Activated T-helper 2 cell treated with anti-CD3 and anti-CD28 coated beads, Interferon-gamma antibody, Interleukin-2, Interleukin-4, amounts not matched to agents 10 μg/mL and 5 μg/mL and 100 μg/mL, durations not matched to agents 14 hours and 24 hours and 36 hours (primary cell): ENCODE measurements at regions not wholly inside any gene's neighbourhood (a gene's known extent, or its start where the extent isn't known, plus 50 kb on each side); places are given as distances from the start of the nearest gene placed in this dataset.
A peak's percentile ranks its signal among the peaks of the same experiment; 100 is the strongest.
"Not testable (repeated sequence)": the region's sequence is repeated elsewhere in the genome, so short reads cannot be mapped to it uniquely, and the experiment has no call there.

Source experiments
- DNase-seq: peaks from one replicate; pipeline ENCODE4 v3.0.0; 2021; ENCODE audit warnings: low spot score
- H3K27ac Mint-ChIP-seq: one replicate; pipeline ENCODE4 v1.8.0; 2021; ENCODE audit warnings: mixed read lengths
- H3K27me3 Mint-ChIP-seq: one replicate; pipeline ENCODE4 v1.8.0; 2021; ENCODE audit warnings: low read depth, mixed read lengths
- H3K36me3 Mint-ChIP-seq: one replicate; pipeline ENCODE4 v1.8.0; 2021; ENCODE audit warnings: low read depth, mixed read lengths
- H3K4me1 Mint-ChIP-seq: one replicate; pipeline ENCODE4 v1.8.0; 2021; ENCODE audit warnings: low read depth, mixed read lengths
- H3K4me3 Mint-ChIP-seq: one replicate; pipeline ENCODE4 v1.8.0; 2021; ENCODE audit warnings: low read depth, mild to moderate bottlenecking, moderate library complexity, mixed read lengths
- H3K9me3 Mint-ChIP-seq: one replicate; pipeline ENCODE4 v1.8.0; 2021; ENCODE audit warnings: mixed read lengths
- intact Hi-C: fragments of 100-400 bp; cut with micrococcal nuclease; formaldehyde crosslinking; loops from one replicate; pipeline ENCODE4 v1.15.1; 2023

DNA sequence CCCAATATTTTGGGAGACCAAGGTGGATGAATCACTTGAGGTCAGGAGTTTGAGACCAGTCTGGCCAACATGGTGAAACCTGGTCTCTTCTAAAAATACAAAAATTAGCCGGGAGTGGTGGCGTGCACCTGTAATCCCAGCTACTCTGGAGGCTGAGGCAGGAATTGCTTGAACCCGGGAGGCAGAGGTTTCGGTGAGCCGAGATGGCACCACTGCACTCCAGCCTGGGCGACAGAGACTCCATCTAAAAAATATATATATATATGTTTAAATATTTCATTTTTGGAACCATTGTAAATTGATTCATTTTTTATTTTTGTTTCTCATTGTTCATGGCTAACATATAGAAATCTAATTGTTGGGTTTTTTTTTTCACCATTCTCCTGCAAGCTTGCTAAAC is 146.9 kb downstream of the BRD1 start:
- H3K4me1 Mint-ChIP-seq, H3K9me3 Mint-ChIP-seq, H3K27ac Mint-ChIP-seq, intact Hi-C loops, H3K36me3 Mint-ChIP-seq, H3K4me3 Mint-ChIP-seq, DNase-seq: not testable (repeated sequence)
- H3K27me3 Mint-ChIP-seq = peaks cover 26% of the 10 kb centered on the region

DNA sequence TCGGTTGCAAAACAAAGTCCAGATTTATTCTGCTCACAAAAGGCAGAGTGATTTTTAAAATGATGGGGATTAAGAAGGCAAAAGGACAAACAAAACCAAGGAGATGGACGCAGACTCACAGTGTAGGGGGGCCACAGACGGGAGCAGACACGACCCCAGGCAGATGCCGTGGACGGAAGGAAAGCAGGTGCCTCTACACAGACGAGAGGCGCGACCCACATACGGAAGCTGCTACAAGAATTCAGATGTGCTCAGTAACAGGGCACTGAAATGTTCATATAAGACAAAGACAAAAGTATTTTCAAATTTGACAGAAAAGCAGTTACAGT is 148.9 kb downstream of the BRD1 start:
- no peak overlapping the region for H3K27ac Mint-ChIP-seq
- H3K4me1 Mint-ChIP-seq = no peaks in the 10 kb centered on the region
- H3K4me3 Mint-ChIP-seq = no peak overlapping the region
- intact Hi-C loops = no loop called here
- no peaks in the 10 kb centered on the region for H3K36me3 Mint-ChIP-seq
- peaks cover 24% of the 10 kb centered on the region for H3K27me3 Mint-ChIP-seq
- no peaks in the 10 kb centered on the region for H3K9me3 Mint-ChIP-seq
- no peak for DNase-seq

DNA sequence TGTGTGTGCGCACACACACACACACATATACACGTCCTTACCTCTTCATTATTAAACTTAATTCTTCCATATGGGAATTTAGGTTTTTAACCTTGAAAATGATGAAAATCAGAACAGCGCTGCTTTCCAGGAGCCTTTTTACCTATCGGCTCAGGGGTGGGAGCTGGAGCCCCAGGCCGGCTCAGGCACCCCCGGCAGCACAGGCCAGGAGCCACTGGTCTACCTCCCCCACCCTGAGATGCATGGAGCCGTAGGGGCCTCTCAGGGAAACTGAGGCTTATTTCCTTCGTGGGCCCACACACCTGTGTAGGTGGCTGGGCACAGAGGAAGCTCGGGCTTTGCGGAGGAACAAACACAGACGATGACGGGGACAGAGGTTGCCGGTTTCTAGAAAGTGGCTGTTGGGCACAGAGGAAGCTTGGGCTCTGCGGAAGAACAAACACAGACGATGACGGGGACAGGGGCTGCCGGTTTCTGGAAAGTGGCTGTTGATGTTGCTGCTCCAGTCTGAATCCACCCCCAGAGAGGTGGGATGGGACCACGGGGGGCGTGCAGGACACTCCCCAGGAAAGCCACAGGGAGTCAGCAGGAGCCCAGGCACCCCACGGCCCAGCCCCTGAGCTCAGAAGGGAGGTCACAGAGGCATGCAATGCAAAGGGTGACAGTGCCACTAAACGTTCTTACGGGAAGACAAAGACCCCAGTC is 149.4 kb downstream of the BRD1 start:
- H3K4me3 Mint-ChIP-seq = no peak overlapping the region
- no peaks in the 10 kb centered on the region for H3K36me3 Mint-ChIP-seq
- DNase-seq = no peak
- no peaks in the 10 kb centered on the region for H3K4me1 Mint-ChIP-seq
- H3K27ac Mint-ChIP-seq = no peak overlapping the region
- peaks cover 24% of the 10 kb centered on the region for H3K27me3 Mint-ChIP-seq
- no peaks in the 10 kb centered on the region for H3K9me3 Mint-ChIP-seq
- intact Hi-C loops = no loop called here

DNA sequence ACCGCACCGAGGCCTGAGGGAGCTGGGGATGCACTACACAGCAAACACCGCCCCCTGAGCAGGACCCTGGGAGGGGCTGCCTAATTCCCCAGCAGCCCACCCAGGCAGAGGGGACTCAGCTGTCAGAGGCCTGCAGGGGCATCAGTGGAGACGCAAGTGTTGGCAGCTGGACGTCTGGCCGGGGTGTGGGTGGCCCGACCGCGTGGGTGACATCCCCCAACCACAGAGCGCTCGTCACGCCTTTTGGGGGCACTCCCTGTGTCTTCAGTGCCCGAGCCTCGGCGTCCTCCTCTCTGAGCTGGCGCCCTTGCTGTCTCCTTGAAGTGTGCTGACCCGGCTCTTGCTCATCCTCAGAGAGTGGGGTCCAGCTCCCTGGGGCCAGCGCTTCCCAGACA is 150.2 kb downstream of the BRD1 start:
- Mint-ChIP-seq H3K4me1 (no peaks in the 10 kb centered on the region), H3K27me3 (peaks cover 24% of the 10 kb centered on the region), H3K36me3 (no peaks in the 10 kb centered on the region), H3K27ac (no peak overlapping the region), H3K4me3 (no peak overlapping the region), H3K9me3 (no peaks in the 10 kb centered on the region)
- intact Hi-C loops = no loop called here
- DNase-seq = no peak

DNA sequence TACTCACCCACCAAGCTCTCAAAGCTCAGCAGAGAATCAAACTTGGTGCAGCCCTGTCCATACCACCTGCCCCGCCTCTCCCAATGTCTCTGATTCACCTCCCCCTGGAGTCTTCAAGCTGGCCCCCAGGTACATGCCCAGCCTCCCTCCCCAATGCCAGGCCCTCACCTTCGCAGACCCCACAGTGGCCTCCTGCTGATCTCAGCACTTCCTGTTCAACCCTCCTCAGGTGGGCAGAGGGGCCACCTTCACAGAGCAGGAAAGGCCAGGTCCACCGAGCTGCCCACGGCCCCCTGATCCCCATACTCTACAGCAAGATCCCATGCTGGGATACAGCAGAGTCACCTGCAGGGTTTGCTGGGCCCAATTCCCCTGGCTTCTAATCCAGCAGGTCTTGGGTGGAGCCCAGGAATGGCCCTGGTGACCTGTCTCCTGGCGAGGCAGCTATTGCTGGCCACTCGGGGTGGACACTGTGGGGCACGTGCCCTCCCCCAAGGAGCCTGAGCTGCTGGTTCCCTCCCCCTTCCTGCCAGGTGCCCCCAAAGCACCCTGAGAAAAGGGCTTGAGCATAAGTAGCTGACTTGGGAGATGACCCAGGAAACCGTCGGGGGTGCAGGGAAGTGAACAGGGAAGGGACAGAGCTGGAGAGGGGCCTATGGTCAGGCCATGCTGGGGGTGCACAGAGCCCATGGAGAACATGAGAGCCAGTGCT is 150.7 kb downstream of the BRD1 start:
- Mint-ChIP-seq H3K4me3 (no peak overlapping the region), H3K27ac (no peak overlapping the region), H3K36me3 (no peaks in the 10 kb centered on the region), H3K4me1 (no peaks in the 10 kb centered on the region), H3K9me3 (no peaks in the 10 kb centered on the region), H3K27me3 (peaks cover 24% of the 10 kb centered on the region)
- no peak for DNase-seq
- intact Hi-C loops = no loop called here

DNA sequence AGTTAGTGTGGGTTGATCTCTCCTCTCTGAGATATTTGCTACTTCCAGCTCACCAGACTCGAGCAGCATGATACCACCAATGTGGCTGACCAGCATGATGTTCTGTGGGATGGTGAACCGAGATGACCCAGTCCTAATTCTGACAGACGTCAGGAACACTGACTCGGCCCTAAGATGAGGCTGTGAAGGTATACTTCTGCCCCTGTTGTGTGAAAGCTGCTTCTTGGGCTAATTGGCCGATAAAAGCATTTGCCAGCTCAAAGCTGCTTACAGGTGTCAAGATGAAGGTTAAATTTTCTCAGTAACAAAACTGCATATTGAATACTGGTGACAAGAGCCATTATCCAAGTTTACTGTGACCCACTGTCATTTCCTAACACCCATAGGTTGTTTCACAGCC is 151.4 kb downstream of the BRD1 start:
- H3K4me1 Mint-ChIP-seq = peaks cover 5% of the 10 kb centered on the region
- peaks cover 30% of the 10 kb centered on the region for H3K27me3 Mint-ChIP-seq
- H3K27ac Mint-ChIP-seq = no peak overlapping the region
- intact Hi-C loops = no loop called here
- no peak for DNase-seq
- H3K36me3 Mint-ChIP-seq = no peaks in the 10 kb centered on the region
- no peaks in the 10 kb centered on the region for H3K9me3 Mint-ChIP-seq
- no peak overlapping the region for H3K4me3 Mint-ChIP-seq

DNA sequence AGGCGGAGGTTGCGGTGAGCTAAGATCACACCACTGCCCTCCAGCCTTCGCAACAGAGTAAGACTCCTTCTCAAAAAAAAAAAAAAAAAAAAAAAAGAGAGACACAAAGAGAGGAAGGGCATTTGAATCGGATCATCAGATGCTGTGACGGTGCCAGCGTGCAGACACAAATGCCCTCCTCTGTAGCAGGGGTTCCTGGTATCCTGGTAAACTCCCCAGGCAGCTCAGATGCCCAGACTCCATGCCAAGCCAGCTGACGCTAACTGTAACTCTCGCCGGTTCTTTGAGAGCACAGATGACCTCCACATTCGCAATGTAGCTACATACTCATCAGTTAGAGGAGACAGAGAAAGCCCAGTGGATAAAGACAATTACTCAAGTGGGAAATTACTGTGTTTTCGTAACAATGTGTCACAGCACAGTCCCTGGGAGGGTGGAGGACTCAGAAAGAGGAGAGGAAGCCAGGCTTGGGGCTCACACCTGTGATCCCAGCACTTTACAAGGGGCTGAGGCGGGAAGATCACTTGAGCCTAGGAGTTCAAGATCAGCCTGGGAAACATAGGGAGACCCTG is 153.1 kb downstream of the BRD1 start:
- no peaks in the 10 kb centered on the region for H3K9me3 Mint-ChIP-seq
- peaks cover 33% of the 10 kb centered on the region for H3K27me3 Mint-ChIP-seq
- DNase-seq = no peak
- no peaks in the 10 kb centered on the region for H3K36me3 Mint-ChIP-seq
- peaks cover 8% of the 10 kb centered on the region for H3K4me1 Mint-ChIP-seq
- intact Hi-C loops = no loop called here
- H3K27ac Mint-ChIP-seq = no peak overlapping the region
- no peak overlapping the region for H3K4me3 Mint-ChIP-seq

DNA sequence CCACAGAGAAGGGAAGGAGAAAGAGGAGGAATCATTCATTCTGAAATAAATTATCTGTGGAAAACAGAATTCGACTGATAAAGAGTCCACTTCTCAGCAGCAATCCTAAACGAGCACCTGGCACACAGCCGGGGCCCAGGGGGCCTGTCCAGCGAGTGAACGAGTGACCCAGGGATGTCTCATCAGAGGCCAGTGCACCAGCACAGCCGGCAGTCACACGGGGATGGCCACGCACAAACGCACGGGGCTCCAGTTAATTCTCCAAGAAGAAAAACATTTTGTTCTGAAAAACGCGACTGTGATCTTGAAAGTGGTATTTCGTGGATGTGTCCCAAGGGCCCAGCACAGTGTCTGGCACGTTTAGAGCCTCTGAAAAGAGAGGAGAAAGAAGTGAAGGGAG is 154.6 kb downstream of the BRD1 start:
- intact Hi-C loops = no loop called here
- H3K4me3 Mint-ChIP-seq = no peak overlapping the region
- no peaks in the 10 kb centered on the region for H3K9me3 Mint-ChIP-seq
- peaks cover 36% of the 10 kb centered on the region for H3K27me3 Mint-ChIP-seq
- no peak overlapping the region for H3K27ac Mint-ChIP-seq
- no peaks in the 10 kb centered on the region for H3K36me3 Mint-ChIP-seq
- peaks cover 11% of the 10 kb centered on the region for H3K4me1 Mint-ChIP-seq
- DNase-seq = no peak

DNA sequence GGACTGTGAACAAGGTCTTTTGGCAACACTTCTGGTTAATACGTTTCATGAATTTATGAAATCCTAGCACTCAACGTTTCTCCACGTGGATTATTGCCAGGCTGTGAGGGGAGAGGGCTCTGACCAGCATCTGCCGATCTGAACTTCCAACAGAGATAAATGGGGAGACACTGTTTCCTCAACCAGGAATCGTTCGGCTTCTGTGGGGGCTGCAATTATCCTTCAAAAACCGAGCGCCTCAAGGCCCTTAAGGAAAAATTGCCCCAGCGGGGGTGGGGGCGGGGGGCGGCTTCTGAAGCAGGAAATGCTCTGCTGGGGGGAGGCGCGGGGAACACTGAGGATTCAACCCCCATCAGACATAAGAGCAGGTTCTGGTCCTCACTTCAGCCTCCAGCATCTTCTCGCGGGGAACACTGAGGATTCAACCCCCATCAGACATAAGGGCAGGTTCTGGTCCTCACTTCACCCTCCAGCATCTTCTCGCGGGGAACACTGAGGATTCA is 155.6 kb downstream of the BRD1 start:
- DNase-seq = no peak
- no peak overlapping the region for H3K4me3 Mint-ChIP-seq
- intact Hi-C loops = no loop called here
- H3K9me3 Mint-ChIP-seq = no peaks in the 10 kb centered on the region
- no peaks in the 10 kb centered on the region for H3K36me3 Mint-ChIP-seq
- H3K27me3 Mint-ChIP-seq = peaks cover 37% of the 10 kb centered on the region
- peaks cover 12% of the 10 kb centered on the region for H3K4me1 Mint-ChIP-seq
- H3K27ac Mint-ChIP-seq = no peak overlapping the region

DNA sequence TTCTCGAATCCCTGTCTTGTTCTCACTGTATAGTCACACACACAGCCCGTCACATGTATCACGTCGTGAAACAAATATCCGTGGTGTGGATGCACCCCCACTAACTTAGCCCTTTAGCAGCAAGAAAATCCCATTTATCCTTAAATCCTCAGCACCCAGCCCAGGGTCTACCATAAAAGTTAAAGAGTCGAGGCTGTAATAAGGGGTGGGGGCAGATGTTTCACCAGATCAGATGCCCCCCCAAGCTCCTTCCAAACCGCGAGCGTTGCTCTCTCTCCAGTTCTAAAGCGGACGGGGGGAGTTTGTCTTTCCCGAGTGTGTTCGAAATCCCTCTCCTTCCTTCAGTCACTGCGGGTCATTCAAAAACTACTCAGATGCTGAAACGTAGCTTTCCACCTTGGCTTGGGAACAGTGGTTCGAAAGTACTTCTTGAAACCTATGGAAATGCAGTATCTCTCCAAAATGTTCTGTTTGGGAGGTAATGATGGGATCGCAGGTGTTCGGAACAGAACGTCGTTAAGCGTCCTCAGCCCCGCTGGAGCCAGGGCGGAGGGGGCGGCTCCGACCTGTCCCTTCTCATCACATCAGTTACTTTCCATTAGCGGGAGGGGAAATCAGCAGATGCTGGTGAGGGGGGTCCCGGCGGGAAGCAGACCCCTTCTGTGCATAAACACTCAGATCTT is 156.2 kb downstream of the BRD1 start:
- Mint-ChIP-seq H3K36me3 (no peaks in the 10 kb centered on the region), H3K27me3 (peaks cover 38% of the 10 kb centered on the region), H3K27ac (no peak overlapping the region), H3K4me1 (peaks cover 14% of the 10 kb centered on the region), H3K4me3 (peak overlapping the region; percentile 61), H3K9me3 (no peaks in the 10 kb centered on the region)
- no peak for DNase-seq
- intact Hi-C loops = no loop called here

DNA sequence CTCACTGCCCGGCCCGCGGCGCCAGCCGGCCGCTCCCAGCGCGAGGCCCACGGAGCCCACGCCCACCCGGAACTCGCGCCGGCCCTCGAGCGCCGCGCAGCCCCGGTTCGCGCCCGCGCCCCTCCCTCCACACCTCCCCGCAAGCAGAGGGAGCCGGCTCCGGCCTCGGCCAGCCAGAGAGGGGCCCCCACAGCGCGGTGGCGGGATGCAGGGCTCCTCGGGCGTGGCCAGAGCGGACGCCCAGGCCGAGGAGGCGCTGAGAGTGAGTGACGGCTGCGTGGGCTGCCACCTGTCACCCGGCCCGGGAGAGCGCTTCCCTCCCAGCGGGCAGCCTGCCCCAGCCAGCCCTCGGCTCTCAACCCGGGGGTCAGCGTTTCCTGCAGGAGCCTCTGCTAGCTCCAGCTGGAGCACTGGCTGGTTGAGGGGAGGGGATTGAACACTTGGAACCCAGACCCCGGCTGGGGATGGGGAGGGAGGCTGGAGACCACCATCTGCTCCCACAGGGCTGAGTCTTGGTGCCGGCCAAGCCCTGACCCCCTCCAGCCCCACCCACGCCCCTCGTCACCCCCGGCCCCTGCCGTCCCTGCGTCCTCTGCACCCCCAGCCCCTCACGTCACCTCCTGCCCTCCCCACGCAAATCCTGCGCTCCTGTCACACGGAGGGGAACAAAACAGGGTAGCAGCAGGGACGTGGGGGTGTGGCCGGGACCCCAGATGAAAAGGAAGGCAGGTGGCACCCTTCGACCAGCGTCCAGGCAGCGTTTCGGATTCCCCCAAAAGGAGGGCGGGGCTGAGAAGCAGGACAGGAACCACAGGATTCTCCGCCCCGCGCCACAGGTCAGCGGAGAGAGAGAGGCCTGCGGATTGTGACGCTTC is 157.0 kb downstream of the BRD1 start:
- DNase-seq = no peak
- Mint-ChIP-seq H3K36me3 (no peaks in the 10 kb centered on the region), H3K27me3 (peaks cover 38% of the 10 kb centered on the region), H3K9me3 (no peaks in the 10 kb centered on the region), H3K4me1 (peaks cover 17% of the 10 kb centered on the region), H3K27ac (no peak overlapping the region), H3K4me3 (peak overlapping the region; percentile 61)
- intact Hi-C loops = no loop called here

DNA sequence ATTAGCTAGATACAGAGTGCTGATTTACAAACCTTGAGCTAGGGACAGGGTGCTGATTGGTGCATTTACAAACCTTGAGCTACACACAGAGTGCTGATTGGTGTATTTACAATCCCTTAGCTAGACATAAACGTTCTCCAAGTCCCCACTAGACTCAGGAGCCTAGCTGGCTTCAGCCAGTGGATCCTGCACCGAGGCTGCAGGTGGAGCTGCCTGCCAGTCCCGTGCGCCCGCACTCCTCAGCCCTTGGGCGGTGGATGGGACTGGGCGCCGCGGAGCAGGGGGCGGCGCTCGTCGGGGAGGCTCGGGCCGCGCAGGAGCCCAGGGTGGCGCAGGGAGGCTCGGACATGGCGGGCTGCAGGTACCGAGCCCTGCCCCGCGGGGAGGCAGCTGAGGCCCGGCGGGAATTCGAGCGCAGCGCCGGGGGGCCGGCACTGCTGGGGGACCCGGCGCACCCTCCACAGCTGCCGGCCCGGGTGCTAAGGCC is 157.7 kb downstream of the BRD1 start:
- H3K27ac Mint-ChIP-seq, H3K9me3 Mint-ChIP-seq, intact Hi-C loops, H3K36me3 Mint-ChIP-seq, DNase-seq: not testable (repeated sequence)
- peaks cover 17% of the 10 kb centered on the region for H3K4me1 Mint-ChIP-seq
- peaks cover 39% of the 10 kb centered on the region for H3K27me3 Mint-ChIP-seq
- H3K4me3 Mint-ChIP-seq = peak overlapping the region; percentile 17
